SK-N-SH (cell line): ENCODE measurements at regions not wholly inside any gene's neighbourhood (a gene's known extent, or its start where the extent isn't known, plus 50 kb on each side); places are given as distances from the start of the nearest gene placed in this dataset.

Experiments
- EP300 ChIP-seq, 2 experiments: IDR thresholded peaks; 2 replicates each; pipeline versions ENCODE4 v1.4.0 to v1.6.1; 2012; ENCODE audit warnings: borderline replicate concordance in 1 of 2, low read depth in 1 of 2, low read length in 1 of 2
- EZH2phosphoT487 ChIP-seq: fragments of 200-600 bp; sonication (generic); IDR thresholded peaks from 2 replicates; pipeline ENCODE4 v1.6.1; 2017; ENCODE audit warnings: low read depth, mixed run types, mild to moderate bottlenecking, antibody characterized with exemption, moderate library complexity, borderline replicate concordance
- GABPA ChIP-seq: IDR thresholded peaks from 2 replicates; pipeline ENCODE4 v1.4.0; 2012; ENCODE audit warnings: low read depth, mild to moderate bottlenecking
- JUND ChIP-seq: IDR thresholded peaks from 2 replicates; pipeline ENCODE4 v1.4.0; 2012
- MXI1 ChIP-seq: IDR thresholded peaks from 2 replicates; pipeline ENCODE4 v1.6.1; 2012; ENCODE audit warnings: mild to moderate bottlenecking, low read depth, low read length, improper control_type of control experiment
- POLR2AphosphoS5 ChIP-seq: IDR thresholded peaks from 2 replicates; pipeline ENCODE4 v1.6.1; 2012; ENCODE audit warnings: low read depth, low read length
- RFX5 ChIP-seq: IDR thresholded peaks from 2 replicates; pipeline ENCODE4 v1.6.1; 2012; ENCODE audit warnings: mild to moderate bottlenecking, improper control_type of control experiment, low read length
- SIN3A ChIP-seq: IDR thresholded peaks from 2 replicates; pipeline ENCODE4 v1.6.1; 2012; ENCODE audit warnings: low read depth, mild to moderate bottlenecking, low read length, moderate library complexity, borderline replicate concordance
- SMC3 ChIP-seq: IDR thresholded peaks from 2 replicates; pipeline ENCODE4 v1.6.1; 2012; ENCODE audit warnings: low read depth, low read length, improper control_type of control experiment
- TAF1 ChIP-seq: IDR thresholded peaks from 2 replicates; pipeline ENCODE4 v1.6.1; 2012; ENCODE audit warnings: low read depth, mild to moderate bottlenecking, low read length, moderate library complexity, borderline replicate concordance
- TEAD4 ChIP-seq: IDR thresholded peaks from 2 replicates; pipeline ENCODE4 v1.4.0; 2012; ENCODE audit warnings: mild to moderate bottlenecking, borderline replicate concordance; ENCODE audit not compliant: insufficient read depth
- TF ChIP-seq, protein P1 (sequence below): IDR thresholded peaks from 2 replicates; pipeline ENCODE4 v1.6.1; 2012; ENCODE audit warnings: mild to moderate bottlenecking, low read depth, low read length, moderate library complexity
- TF ChIP-seq, protein P2 (sequence below): fragments of 200-600 bp; sonication (generic); IDR thresholded peaks from 2 replicates; pipeline ENCODE4 v1.6.1; 2017; ENCODE audit warnings: antibody characterized with exemption, mild to moderate bottlenecking, moderate library complexity
- TF ChIP-seq, protein P3 (sequence below): fragments of 150-350 bp; IDR thresholded peaks from 2 replicates; pipeline ENCODE4 v1.6.1; 2017; ENCODE audit warnings: antibody characterized with exemption, low read length, low read depth, borderline replicate concordance

DNA sequence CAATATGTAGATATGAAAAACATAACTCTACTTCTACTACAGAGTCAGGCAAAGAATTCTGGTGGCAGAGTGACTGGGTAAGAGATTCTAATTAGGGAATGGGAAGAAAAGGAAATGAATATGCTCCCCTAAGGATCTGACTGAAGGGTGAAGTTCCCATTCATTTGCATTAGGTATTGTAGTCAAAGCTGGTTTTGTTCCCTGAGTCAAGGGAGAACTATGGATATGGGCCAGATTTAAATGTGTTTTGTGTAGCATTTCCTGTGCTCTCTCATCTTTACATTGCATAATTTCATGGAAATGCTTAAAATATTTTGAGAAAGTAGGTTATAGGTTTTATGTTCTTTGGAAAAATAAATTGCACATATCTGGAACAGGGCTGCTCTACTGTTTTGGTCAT is 299.7 kb downstream of the BTBD3 start:
- TF ChIP-seq, protein P1, sequence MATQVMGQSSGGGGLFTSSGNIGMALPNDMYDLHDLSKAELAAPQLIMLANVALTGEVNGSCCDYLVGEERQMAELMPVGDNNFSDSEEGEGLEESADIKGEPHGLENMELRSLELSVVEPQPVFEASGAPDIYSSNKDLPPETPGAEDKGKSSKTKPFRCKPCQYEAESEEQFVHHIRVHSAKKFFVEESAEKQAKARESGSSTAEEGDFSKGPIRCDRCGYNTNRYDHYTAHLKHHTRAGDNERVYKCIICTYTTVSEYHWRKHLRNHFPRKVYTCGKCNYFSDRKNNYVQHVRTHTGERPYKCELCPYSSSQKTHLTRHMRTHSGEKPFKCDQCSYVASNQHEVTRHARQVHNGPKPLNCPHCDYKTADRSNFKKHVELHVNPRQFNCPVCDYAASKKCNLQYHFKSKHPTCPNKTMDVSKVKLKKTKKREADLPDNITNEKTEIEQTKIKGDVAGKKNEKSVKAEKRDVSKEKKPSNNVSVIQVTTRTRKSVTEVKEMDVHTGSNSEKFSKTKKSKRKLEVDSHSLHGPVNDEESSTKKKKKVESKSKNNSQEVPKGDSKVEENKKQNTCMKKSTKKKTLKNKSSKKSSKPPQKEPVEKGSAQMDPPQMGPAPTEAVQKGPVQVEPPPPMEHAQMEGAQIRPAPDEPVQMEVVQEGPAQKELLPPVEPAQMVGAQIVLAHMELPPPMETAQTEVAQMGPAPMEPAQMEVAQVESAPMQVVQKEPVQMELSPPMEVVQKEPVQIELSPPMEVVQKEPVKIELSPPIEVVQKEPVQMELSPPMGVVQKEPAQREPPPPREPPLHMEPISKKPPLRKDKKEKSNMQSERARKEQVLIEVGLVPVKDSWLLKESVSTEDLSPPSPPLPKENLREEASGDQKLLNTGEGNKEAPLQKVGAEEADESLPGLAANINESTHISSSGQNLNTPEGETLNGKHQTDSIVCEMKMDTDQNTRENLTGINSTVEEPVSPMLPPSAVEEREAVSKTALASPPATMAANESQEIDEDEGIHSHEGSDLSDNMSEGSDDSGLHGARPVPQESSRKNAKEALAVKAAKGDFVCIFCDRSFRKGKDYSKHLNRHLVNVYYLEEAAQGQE, result no peak
- TF ChIP-seq POLR2AphosphoS5, result no peak
- TF ChIP-seq, protein P2, sequence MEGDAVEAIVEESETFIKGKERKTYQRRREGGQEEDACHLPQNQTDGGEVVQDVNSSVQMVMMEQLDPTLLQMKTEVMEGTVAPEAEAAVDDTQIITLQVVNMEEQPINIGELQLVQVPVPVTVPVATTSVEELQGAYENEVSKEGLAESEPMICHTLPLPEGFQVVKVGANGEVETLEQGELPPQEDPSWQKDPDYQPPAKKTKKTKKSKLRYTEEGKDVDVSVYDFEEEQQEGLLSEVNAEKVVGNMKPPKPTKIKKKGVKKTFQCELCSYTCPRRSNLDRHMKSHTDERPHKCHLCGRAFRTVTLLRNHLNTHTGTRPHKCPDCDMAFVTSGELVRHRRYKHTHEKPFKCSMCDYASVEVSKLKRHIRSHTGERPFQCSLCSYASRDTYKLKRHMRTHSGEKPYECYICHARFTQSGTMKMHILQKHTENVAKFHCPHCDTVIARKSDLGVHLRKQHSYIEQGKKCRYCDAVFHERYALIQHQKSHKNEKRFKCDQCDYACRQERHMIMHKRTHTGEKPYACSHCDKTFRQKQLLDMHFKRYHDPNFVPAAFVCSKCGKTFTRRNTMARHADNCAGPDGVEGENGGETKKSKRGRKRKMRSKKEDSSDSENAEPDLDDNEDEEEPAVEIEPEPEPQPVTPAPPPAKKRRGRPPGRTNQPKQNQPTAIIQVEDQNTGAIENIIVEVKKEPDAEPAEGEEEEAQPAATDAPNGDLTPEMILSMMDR, result no peak
- no peak for TF ChIP-seq SIN3A
- no peak for TF ChIP-seq JUND
- no peak for TF ChIP-seq MXI1
- TF ChIP-seq GABPA, result no peak
- TF ChIP-seq EP300 (IDR thresholded peaks at IDR 0.05; ENCODE audit: borderline replicate concordance in 1 of 2, low read depth in 1 of 2, low read length in 1 of 2), result no peak
- no peak for TF ChIP-seq EZH2phosphoT487
- TF ChIP-seq, protein P3, sequence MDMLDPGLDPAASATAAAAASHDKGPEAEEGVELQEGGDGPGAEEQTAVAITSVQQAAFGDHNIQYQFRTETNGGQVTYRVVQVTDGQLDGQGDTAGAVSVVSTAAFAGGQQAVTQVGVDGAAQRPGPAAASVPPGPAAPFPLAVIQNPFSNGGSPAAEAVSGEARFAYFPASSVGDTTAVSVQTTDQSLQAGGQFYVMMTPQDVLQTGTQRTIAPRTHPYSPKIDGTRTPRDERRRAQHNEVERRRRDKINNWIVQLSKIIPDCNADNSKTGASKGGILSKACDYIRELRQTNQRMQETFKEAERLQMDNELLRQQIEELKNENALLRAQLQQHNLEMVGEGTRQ, result no peak
- TF ChIP-seq SMC3, result no peak
- TF ChIP-seq TEAD4, result no peak
- TF ChIP-seq TAF1, result no peak
- TF ChIP-seq RFX5, result no peak
